H9 (cell line): ENCODE measurements at regions not wholly inside any gene's neighbourhood (a gene's known extent, or its start where the extent isn't known, plus 50 kb on each side); places are given as distances from the start of the nearest gene placed in this dataset.
A peak's percentile ranks its signal among the peaks of the same experiment; 100 is the strongest.

Experiments used
- DNase-seq: peaks from one replicate; pipeline ENCODE4 v3.0.0-alpha.2; 2017
- H2AFZ ChIP-seq: one replicate; pipeline ENCODE4 v1.6.1; 2013; ENCODE audit warnings: mild to moderate bottlenecking, low read length, control low read depth, moderate library complexity
- H2AK5ac ChIP-seq: 2 replicates; pipeline ENCODE4 v1.6.1; 2013; ENCODE audit warnings: low read length, control low read depth, mixed read lengths; ENCODE audit not compliant: insufficient read length
- H2BK120ac ChIP-seq: one replicate; pipeline ENCODE4 v1.6.1; 2013; ENCODE audit warnings: low read depth, mild to moderate bottlenecking, low read length, control low read depth, inconsistent platforms; ENCODE audit not compliant: poor library complexity, severe bottlenecking
- H2BK12ac ChIP-seq: 2 replicates; pipeline ENCODE4 v1.6.1; 2013; ENCODE audit warnings: low read length, control low read depth, mixed read lengths, low read depth; ENCODE audit not compliant: insufficient read length
- H2BK15ac ChIP-seq: 2 replicates; pipeline ENCODE4 v1.6.1; 2013; ENCODE audit warnings: low read depth, low read length, control low read depth
- H2BK20ac ChIP-seq: one replicate; pipeline ENCODE4 v1.6.1; 2013; ENCODE audit warnings: low read depth, mild to moderate bottlenecking, low read length, control low read depth, inconsistent platforms; ENCODE audit not compliant: poor library complexity, severe bottlenecking
- H2BK5ac ChIP-seq: 2 replicates; pipeline ENCODE4 v1.6.1; 2013; ENCODE audit warnings: low read length, control low read depth, mixed read lengths; ENCODE audit not compliant: insufficient read length
- H3K14ac ChIP-seq: 2 replicates; pipeline ENCODE4 v1.6.1; 2013; ENCODE audit warnings: low read length, control low read depth; ENCODE audit not compliant: insufficient read depth
- H3K18ac ChIP-seq: 2 replicates; pipeline ENCODE4 v1.6.1; 2013; ENCODE audit warnings: low read depth, mild to moderate bottlenecking, mixed read lengths, low read length, control low read depth; ENCODE audit not compliant: insufficient read length
- H3K23ac ChIP-seq: 2 replicates; pipeline ENCODE4 v1.6.1; 2013; ENCODE audit warnings: low read length, control low read depth, mixed read lengths, low read depth; ENCODE audit not compliant: insufficient read length
- H3K23me2 ChIP-seq: 2 replicates; pipeline ENCODE4 v1.6.1; 2013; ENCODE audit warnings: low read depth, mild to moderate bottlenecking, mixed read lengths, low read length, control low read depth; ENCODE audit not compliant: insufficient read length, poor library complexity, severe bottlenecking
- H3K27ac ChIP-seq: 2 replicates; pipeline ENCODE4 v1.5.1; 2013; ENCODE audit warnings: low read length, control low read depth, mixed read lengths, low read depth; ENCODE audit not compliant: insufficient read length
- H3K27me3 ChIP-seq: 2 replicates; pipeline ENCODE4 v1.6.1; 2013; ENCODE audit warnings: low read length, control low read depth, inconsistent platforms; ENCODE audit not compliant: insufficient read depth
- H3K4ac ChIP-seq: 2 replicates; pipeline ENCODE4 v1.6.1; 2013; ENCODE audit warnings: low read depth, mild to moderate bottlenecking, control low read depth, inconsistent platforms, low read length, moderate library complexity
- H3K4me1 ChIP-seq: 2 replicates; pipeline ENCODE4 v1.6.1; 2013; ENCODE audit warnings: low read length, control low read depth, inconsistent platforms; ENCODE audit not compliant: insufficient read depth
- H3K4me2 ChIP-seq: 2 replicates; pipeline ENCODE4 v1.6.1; 2013; ENCODE audit warnings: low read length, control low read depth, mixed read lengths; ENCODE audit not compliant: insufficient read length, insufficient read depth
- H3K56ac ChIP-seq: 2 replicates; pipeline ENCODE4 v1.6.1; 2013; ENCODE audit warnings: low read depth, mild to moderate bottlenecking, mixed read lengths, low read length, control low read depth; ENCODE audit not compliant: insufficient read length
- H3K79me1 ChIP-seq: 2 replicates; pipeline ENCODE4 v1.6.1; 2013; ENCODE audit warnings: low read depth, mild to moderate bottlenecking, moderate library complexity, low read length, control low read depth, inconsistent platforms; ENCODE audit not compliant: insufficient read depth, poor library complexity, severe bottlenecking
- H3K79me2 ChIP-seq: 2 replicates; pipeline ENCODE4 v1.6.1; 2013; ENCODE audit warnings: low read length, control low read depth, inconsistent platforms; ENCODE audit not compliant: insufficient read depth
- H3K9ac ChIP-seq: 2 replicates; pipeline ENCODE4 v1.6.1; 2013; ENCODE audit warnings: low read length, control low read depth, mixed read lengths; ENCODE audit not compliant: insufficient read length; ENCODE audit errors: extremely low read depth
- H3K9me3 ChIP-seq: one replicate; pipeline ENCODE4 v1.6.1; 2013; ENCODE audit warnings: low read depth, low read length, inconsistent platforms; ENCODE audit not compliant: control insufficient read depth
- H3T11ph ChIP-seq: one replicate; pipeline ENCODE4 v1.6.1; 2013; ENCODE audit warnings: mild to moderate bottlenecking, low read length, control low read depth, inconsistent platforms
- H4K20me1 ChIP-seq: one replicate; pipeline ENCODE4 v1.6.1; 2013; ENCODE audit not compliant: control insufficient read depth, insufficient read length, insufficient read depth
- H4K5ac ChIP-seq: 2 replicates; pipeline ENCODE4 v1.6.1; 2013; ENCODE audit warnings: low read depth, mild to moderate bottlenecking, mixed read lengths, low read length, control low read depth; ENCODE audit not compliant: insufficient read length
- H4K8ac ChIP-seq: replicated peaks from 2 replicates; pipeline ENCODE4 v1.6.1; 2013; ENCODE audit warnings: low read length, control low read depth, mixed read lengths, low read depth; ENCODE audit not compliant: insufficient read length
- H4K91ac ChIP-seq: 2 replicates; pipeline ENCODE4 v1.6.1; 2013; ENCODE audit warnings: low read depth, mild to moderate bottlenecking, moderate library complexity, mixed read lengths, low read length, control low read depth; ENCODE audit not compliant: insufficient read length
- H3K27ac Mint-ChIP-seq, 3 experiments: 2 replicates in 2 of 3; 3 replicates in 1 of 3; pipeline ENCODE4 v1.8.0; 2020 to 2021; ENCODE audit warnings: mixed read lengths in 3 of 3, mild to moderate bottlenecking in 1 of 3, moderate library complexity in 1 of 3
- H3K27me3 Mint-ChIP-seq: 2 replicates; pipeline ENCODE4 v1.8.0; 2021; ENCODE audit warnings: low read depth, mild to moderate bottlenecking, moderate library complexity, mixed read lengths
- H3K36me3 Mint-ChIP-seq, 3 experiments: 2 replicates in 2 of 3; 3 replicates in 1 of 3; pipeline ENCODE4 v1.8.0; 2020 to 2021; ENCODE audit warnings: low read depth in 3 of 3, mixed read lengths in 3 of 3; ENCODE audit not compliant: insufficient read depth in 1 of 3
- H3K4me1 Mint-ChIP-seq, 2 experiments: 2 replicates each; pipeline ENCODE4 v1.8.0; 2020; ENCODE audit warnings: mixed read lengths in 2 of 2
- H3K4me3 Mint-ChIP-seq, 2 experiments: 2 replicates in 1 of 2; 3 replicates in 1 of 2; pipeline ENCODE4 v1.8.0; 2020 to 2021; ENCODE audit warnings: mild to moderate bottlenecking in 2 of 2, mixed read lengths in 2 of 2, moderate library complexity in 1 of 2
- H3K9me3 Mint-ChIP-seq, 2 experiments: 2 replicates in 1 of 2; 3 replicates in 1 of 2; pipeline ENCODE4 v1.8.0; 2020; ENCODE audit warnings: mild to moderate bottlenecking in 2 of 2, mixed read lengths in 2 of 2, moderate library complexity in 1 of 2
- WGBS: extraction: QIAGEN DNeasy Blood & Tissue Kit; methylation state at CpG from one replicate; pipeline ENCODE4 v1.1.7; 2013; ENCODE audit warnings: missing lambda C conversion rate, low lambda C conversion rate, mixed read lengths; ENCODE audit not compliant: insufficient read length; ENCODE audit errors: extremely low coverage; 5-methylcytosine and 5-hydroxymethylcytosine counted together
- TF ChIP-seq, protein P1 (sequence below): fragments of 200-600 bp; sonication (generic); conservative IDR thresholded peaks from 3 replicates; pipeline ENCODE4 v1.8.0; 2021; ENCODE audit warnings: antibody characterized with exemption, mild to moderate bottlenecking

DNA sequence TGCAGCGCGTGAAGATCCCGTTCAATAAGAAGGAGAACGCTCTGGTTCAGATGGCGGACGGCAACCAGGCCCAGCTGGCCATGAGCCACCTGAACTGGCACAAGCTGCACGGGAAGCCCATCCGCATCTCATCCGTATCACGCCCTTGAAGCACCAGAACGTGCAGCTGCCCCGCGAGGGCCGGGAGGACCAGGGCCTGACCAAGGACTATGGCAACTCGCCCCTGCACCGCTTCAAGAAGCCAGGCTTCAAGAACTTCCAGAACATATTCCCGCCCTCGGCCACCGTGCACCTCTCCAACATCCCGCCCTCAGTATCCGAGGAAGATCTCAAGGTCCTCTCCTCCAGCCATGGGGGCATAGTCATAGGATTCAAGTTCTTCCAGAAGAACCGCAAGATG lies 131.9 kb upstream of the FUT8 start:
- no peak for DNase-seq
- peak overlapping the region in 1 of 3 experiments; percentile 74; a peak in 1 of 7 replicates for H3K27ac Mint-ChIP-seq
- H2BK20ac ChIP-seq: no peak overlapping the region
- peaks cover 2% of the 10 kb centered on the region; the same call in 1 of the 2 replicates for H3K27me3 Mint-ChIP-seq
- H3K4ac ChIP-seq: no peak overlapping the region
- H2BK12ac ChIP-seq: no peak overlapping the region
- H3K27me3 ChIP-seq: no peaks in the 10 kb centered on the region
- TF ChIP-seq, protein P1, sequence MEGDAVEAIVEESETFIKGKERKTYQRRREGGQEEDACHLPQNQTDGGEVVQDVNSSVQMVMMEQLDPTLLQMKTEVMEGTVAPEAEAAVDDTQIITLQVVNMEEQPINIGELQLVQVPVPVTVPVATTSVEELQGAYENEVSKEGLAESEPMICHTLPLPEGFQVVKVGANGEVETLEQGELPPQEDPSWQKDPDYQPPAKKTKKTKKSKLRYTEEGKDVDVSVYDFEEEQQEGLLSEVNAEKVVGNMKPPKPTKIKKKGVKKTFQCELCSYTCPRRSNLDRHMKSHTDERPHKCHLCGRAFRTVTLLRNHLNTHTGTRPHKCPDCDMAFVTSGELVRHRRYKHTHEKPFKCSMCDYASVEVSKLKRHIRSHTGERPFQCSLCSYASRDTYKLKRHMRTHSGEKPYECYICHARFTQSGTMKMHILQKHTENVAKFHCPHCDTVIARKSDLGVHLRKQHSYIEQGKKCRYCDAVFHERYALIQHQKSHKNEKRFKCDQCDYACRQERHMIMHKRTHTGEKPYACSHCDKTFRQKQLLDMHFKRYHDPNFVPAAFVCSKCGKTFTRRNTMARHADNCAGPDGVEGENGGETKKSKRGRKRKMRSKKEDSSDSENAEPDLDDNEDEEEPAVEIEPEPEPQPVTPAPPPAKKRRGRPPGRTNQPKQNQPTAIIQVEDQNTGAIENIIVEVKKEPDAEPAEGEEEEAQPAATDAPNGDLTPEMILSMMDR: no peak; the same call in 2 of the 3 replicates
- peaks cover 7% of the 10 kb centered on the region for H3K23me2 ChIP-seq
- H2BK15ac ChIP-seq: no peak overlapping the region
- no peak overlapping the region for H4K91ac ChIP-seq
- H4K20me1 ChIP-seq: no peaks in the 10 kb centered on the region
- H3K79me2 ChIP-seq: no peaks in the 10 kb centered on the region
- H4K8ac ChIP-seq: no peak overlapping the region
- H3K18ac ChIP-seq: no peak overlapping the region
- no peak overlapping the region for H4K5ac ChIP-seq
- no peak overlapping the region for H3T11ph ChIP-seq
- no peaks in the 10 kb centered on the region for H3K9me3 ChIP-seq
- no peak overlapping the region for H3K4me2 ChIP-seq
- H3K4me1 Mint-ChIP-seq: peaks cover 34 to 48% of the 10 kb centered on the region in 2 experiments
- WGBS: no CpG with 5 or more reads among the region's 22 CpGs
- H2AFZ ChIP-seq: no peak overlapping the region
- no peak overlapping the region for H3K14ac ChIP-seq
- no peak overlapping the region for H2BK5ac ChIP-seq
- peaks cover 6 to 11% of the 10 kb centered on the region in 2 experiments; a peak in 4 of 5 replicates for H3K9me3 Mint-ChIP-seq
- no peak overlapping the region for H2BK120ac ChIP-seq
- H3K56ac ChIP-seq: no peak overlapping the region
- H3K4me1 ChIP-seq: peaks cover 11% of the 10 kb centered on the region; the same call in 1 of the 2 replicates
- H3K9ac ChIP-seq: no peak overlapping the region
- H3K79me1 ChIP-seq: no peaks in the 10 kb centered on the region
- no peak overlapping the region for H3K4me3 Mint-ChIP-seq
- H3K27ac ChIP-seq: no peak overlapping the region
- no peak overlapping the region for H3K23ac ChIP-seq
- peaks cover 0 to 11% (median 6%) of the 10 kb centered on the region in 3 experiments; a peak in 5 of 7 replicates for H3K36me3 Mint-ChIP-seq
- H2AK5ac ChIP-seq: no peak overlapping the region
